Ovary (tissue), 3 donors: ENCODE measurements at regions not wholly inside any gene's neighbourhood (a gene's known extent, or its start where the extent isn't known, plus 50 kb on each side); places are given as distances from the start of the nearest gene placed in this dataset.

Experiments
- CTCF ChIP-seq, 3 donors: fragments of 450-650 bp in 2 of 3; fragments of 200-600 bp in 1 of 3; IDR thresholded peaks; one replicate each; pipeline versions ENCODE4 v1.5.1 to v1.8.0; 2016 to 2022; ENCODE audit warnings: antibody characterized with exemption in 3 of 3, mild to moderate bottlenecking in 1 of 3
- EP300 ChIP-seq: sonication (generic); formaldehyde crosslinking; IDR thresholded peaks from one replicate; pipeline ENCODE4 v1.6.1; 2017; ENCODE audit warnings: antibody characterized with exemption
- POLR2A ChIP-seq: fragments of 450-650 bp; IDR thresholded peaks from one replicate; pipeline ENCODE4 v1.6.1; 2017; ENCODE audit warnings: antibody characterized with exemption, mild to moderate bottlenecking, moderate library complexity
- donor health status: DM: no; HTN: no; CAD: no.

- TF ChIP-seq CTCF (IDR thresholded peaks at IDR 0.05) = no peak
- TF ChIP-seq POLR2A = no peak
- no peak for TF ChIP-seq EP300
These were observed 839.5 kb downstream of the EPHA3 start for GRCh38 chr3:89946884-89947283.
